ENCODE measurements at regions not wholly inside any gene's neighbourhood (a gene's known extent, or its start where the extent isn't known, plus 50 kb on each side); places are given as distances from the start of the nearest gene placed in this dataset.

DNA sequence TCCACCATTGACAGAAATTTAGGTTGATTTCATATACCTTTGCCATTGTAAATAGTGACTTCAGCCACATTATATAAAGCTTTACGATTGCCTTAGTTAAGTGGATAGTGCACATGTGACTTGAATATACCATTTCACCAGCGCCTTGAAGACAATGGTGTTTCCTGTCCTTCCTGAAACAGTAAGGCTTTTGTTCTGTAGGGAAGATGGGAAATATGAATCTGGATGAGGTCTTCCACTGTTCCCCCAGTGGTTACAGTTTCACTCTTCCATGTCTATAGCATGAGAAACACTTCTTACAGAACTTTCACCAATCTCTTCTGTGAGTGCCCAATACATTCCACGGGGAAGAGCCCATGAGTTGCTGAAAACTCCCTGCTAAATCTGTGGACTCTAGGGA is 240.5 kb downstream of the TRIB2 start:
- no peak for TF ChIP-seq EP300 (IDR thresholded peaks at IDR 0.05; ENCODE audit: borderline replicate concordance)
- no peak for TF ChIP-seq TAF1 (IDR thresholded peaks at IDR 0.05; ENCODE audit: low read depth)

All from Ishikawa (cell line).